GM21447 (cell line): ENCODE measurements at regions not wholly inside any gene's neighbourhood (a gene's known extent, or its start where the extent isn't known, plus 50 kb on each side); places are given as distances from the start of the nearest gene placed in this dataset.

Experiments
- ATAC-seq: cut with Tn5 transposase; IDR thresholded peaks from one replicate; pipeline ENCODE4 v1.9.1; 2021; ENCODE audit not compliant: unreplicated experiment

DNA sequence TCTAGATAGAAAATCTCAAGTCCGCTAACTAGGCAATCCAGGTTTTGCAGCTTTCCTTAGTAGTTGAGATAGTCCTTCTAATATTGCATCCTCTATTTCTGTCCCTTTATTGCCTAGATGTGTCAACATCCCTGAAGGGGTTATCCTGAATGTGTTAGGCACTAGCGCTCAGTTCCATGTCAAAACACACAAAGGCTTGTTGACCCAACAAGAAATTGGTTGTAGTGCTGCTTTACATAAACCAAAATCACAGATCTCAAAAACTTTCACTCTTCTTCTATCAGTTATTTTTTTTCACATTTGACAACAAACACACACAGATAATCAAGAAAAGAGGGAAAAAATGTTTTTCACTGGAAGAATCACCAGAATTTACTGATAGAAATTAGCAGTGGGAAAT, 51.4 kb upstream of the SOX2 start:
- no peak for ATAC-seq

DNA sequence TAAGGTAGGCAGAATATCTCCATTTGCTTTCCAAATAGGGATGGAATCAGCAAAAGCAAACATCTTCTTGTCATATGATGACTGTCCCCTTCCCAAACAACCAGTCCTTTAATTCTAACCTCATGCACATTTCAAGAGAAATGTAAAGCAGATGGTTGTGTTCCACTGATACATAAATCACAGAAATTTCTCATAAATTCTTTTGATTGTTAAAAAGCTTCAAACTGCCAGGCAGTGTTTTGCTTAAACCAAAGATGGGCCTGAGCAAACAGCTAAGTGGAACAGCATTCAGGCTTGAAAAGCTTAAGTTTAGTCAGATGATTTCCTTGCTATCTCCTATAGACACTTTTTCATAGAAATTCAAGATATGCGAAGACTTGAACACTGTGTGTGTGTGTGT, 74.3 kb upstream of the SOX2 start:
- no peak for ATAC-seq

DNA sequence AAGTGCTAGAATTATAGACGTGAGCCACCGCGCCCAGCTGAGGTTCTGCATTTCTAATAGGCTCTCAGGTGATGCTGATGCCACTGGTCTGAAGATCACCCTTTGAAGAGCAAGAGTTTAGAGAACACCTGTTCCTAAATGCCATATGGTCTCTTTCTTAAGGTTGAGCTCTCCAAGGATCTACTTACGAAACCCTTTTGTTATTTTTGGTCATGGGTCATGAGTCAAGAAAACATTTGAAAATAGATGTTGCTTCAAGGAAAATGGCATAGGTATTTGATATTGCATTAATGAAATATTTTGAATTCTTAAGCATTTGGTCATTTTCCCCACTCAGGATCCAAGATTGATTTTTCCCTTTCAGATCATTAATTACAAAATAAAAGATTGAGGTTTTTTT, 74.7 kb upstream of the SOX2 start:
- ATAC-seq: no peak

DNA sequence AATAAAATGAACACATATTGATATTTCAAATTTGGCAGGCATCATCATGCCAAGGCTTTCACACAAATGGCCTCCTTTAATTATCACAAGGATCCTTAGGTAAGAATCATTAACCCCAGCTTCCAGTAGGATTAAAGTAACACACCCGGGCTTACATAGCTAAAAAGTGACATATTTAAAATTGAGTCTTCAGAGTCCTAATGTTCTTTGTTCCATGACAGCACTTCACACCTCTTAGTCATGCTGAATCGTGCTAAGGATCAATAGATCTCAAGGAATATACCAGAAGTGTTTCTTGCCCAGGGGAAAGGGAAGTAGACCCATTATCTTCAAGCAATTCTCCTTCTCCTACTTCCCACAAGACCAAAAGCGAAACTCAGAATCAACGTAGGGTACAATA, 76.6 kb upstream of the SOX2 start:
- no peak for ATAC-seq

- ATAC-seq: no peak
Observed at GRCh38 chr3:181633556-181633955, 78.2 kb upstream of the SOX2 start.

DNA sequence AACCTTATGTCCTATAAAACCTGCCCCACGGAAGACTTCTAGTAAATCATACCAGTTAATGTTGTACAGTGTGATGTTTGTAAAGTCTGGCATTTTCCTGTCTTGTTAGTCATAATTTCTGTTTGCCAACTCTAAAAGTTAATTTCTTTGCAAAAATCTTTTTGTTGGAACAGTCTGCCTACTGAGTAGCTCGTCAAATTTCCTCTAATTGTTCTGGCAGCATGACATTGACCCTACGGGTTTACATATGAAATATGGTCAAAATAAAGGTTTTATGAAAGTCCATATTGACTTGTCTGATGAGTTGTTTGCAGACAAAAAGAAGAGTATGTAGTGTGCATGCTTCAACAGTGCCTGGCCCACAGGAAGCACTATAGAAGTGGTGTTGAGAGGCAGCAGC, 79.8 kb upstream of the SOX2 start:
- ATAC-seq: no peak

- no peak for ATAC-seq
Observed at GRCh38 chr3:181630853-181631252, 80.9 kb upstream of the SOX2 start.

- ATAC-seq: no peak
Observed at GRCh38 chr3:181629711-181630110, 82.0 kb upstream of the SOX2 start.

- no peak for ATAC-seq
Observed at GRCh38 chr3:181629029-181629428, 82.7 kb upstream of the SOX2 start.

DNA sequence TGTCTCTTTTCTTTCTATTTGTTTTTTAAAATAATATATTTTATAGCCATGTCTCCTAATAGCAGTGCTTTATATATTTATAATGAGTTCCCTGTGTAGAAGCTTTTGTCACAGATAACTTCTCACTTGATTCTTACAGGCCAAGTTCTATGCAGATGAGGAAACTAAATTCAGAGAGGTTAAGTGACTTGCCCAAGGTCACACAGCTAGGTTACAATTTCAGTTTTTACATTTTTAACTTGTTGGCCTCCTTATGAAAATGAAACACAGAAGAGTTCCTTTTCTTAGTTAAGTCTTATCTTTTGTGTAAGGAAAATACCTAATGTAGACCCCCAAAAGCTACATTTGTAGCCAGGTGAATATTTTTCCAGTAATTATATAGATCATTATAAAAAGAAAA, 83.3 kb upstream of the SOX2 start:
- ATAC-seq: no peak

DNA sequence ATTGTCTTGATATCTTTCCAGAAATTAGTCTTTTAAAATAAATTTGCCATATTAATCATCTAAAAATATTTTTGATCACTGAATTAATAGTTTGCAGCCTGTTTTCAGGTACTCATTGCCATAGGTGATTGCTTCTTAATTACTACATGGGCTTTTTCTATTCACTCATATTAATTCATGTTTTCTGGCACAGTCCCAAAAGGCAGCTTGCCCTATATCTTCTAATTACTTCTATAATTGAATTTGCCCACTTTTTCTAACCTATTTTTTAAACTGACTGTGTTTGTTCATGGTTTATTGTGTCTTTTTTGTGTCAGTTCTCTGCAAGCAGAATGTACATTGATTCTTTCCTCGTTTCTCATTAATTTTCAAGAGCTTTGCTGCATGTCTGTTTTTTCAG, 85.7 kb upstream of the SOX2 start:
- no peak for ATAC-seq

- ATAC-seq: no peak
Observed at GRCh38 chr3:181623924-181624694, 87.6 kb upstream of the SOX2 start.

- ATAC-seq: no peak
Observed at GRCh38 chr3:181622365-181622764, 89.4 kb upstream of the SOX2 start.

DNA sequence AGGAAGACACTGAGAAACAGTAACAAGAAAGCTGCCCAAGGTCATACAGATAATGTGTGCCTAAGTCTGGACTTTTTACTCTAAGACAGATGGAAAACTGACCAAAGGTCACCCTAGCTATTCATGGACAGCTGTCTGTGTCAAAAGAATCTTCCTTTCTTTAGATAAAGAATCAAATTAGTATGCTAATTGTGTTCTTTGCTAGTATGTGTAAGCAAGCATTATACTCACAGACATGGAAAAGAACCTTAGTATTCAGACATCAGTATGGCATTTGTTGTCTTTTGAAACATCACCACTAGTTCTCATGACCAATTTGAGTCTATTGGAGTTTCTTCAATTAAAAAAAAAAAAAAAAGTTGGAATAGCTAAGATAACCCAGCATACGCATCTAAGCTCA, 91.8 kb upstream of the SOX2 start:
- ATAC-seq: no peak

DNA sequence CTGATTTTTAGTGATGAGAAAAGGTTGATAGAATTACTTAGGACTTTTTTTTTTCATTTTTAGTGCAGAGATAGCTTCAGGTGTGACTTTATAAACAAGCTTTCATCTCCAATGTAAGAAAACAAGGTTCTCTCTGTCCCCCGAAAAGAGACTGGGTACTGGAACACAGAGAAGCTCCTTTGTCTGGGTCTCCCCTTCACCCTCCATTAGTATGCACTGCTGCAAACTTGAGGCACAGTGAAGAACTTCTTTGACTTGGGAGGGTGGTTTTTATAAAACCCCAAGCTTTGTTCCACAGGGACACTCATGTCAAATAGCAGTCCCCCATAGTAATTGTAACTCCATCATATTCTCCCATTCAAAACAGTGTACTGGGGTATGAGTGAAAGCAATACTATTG, 93.5 kb upstream of the SOX2 start:
- no peak for ATAC-seq

GRCh38 chr3:181616088-181617070, 95.3 kb upstream of the SOX2 start:
- ATAC-seq: no peak

DNA sequence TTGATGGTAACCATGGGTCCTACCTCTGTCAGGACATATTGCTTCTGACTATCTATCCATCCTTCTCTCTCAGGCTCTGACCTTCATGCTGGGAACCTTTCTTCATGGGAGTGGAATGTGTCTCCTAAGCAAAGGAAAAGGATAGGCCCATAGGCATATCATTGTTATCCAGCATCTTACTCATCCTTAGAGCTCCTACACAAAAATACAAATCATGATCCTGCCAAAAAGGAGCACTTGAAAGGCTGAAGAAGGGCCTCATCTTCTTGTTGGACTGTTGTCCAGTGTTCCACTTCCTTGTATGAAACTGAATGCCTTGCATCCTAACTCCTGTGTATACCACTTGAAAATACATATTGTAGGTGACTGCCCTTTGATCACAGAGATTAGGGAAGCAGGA, 96.1 kb upstream of the SOX2 start:
- ATAC-seq: no peak

DNA sequence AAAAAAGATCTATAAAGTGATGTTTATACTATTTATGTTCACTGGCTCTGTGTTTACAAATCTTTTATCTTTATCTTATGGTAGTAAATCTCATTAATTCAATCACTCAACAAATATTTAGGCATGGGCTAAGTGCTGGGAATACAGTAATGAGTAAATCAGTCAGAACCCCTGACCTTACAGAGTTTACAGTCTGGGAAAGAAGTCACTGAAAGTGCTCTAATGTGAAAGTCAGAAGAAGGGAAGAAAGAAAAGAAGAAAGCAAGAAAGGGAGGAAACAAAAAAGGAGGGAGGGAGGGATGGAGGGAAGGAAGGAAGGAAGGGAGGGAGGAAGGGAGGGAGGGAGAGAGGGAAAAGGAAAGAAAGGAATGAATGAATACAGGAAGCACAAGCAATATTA, 96.8 kb upstream of the SOX2 start:
- no peak for ATAC-seq

- ATAC-seq: no peak
Observed at GRCh38 chr3:181613813-181614212, 97.9 kb upstream of the SOX2 start.

- ATAC-seq: no peak
Observed at GRCh38 chr3:181613191-181613590, 98.5 kb upstream of the SOX2 start.

DNA sequence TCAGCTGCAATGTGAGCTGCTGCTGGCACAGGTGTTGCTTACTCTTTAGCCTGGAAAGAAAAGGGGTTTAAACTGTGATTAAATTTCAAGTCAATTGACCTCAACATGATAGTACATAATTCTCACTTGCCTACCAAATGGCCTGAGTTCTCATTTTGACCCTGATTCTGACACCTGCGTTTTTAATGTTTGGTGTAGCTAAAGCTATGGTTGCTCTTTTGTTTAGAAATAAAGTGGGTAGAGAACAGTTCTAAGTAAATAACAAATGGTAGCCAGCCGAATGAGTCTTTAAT, 100.8 kb upstream of the SOX2 start:
- ATAC-seq: no peak
